Cardiac septum (tissue), 1 donor: ENCODE measurements at regions not wholly inside any gene's neighbourhood (a gene's known extent, or its start where the extent isn't known, plus 50 kb on each side); places are given as distances from the start of the nearest gene placed in this dataset.

Source experiments
- DNase-seq: peaks from one replicate; pipeline ENCODE4 v3.0.0-alpha.2; 2020; ENCODE audit warnings: low spot score
- intact Hi-C: fragments of 100-400 bp; cut with DNase I; formaldehyde crosslinking; loops from one replicate; pipeline ENCODE4 v1.14.0; 2022
- donor health status: DM: no; HTN: no; CAD: no.

DNA sequence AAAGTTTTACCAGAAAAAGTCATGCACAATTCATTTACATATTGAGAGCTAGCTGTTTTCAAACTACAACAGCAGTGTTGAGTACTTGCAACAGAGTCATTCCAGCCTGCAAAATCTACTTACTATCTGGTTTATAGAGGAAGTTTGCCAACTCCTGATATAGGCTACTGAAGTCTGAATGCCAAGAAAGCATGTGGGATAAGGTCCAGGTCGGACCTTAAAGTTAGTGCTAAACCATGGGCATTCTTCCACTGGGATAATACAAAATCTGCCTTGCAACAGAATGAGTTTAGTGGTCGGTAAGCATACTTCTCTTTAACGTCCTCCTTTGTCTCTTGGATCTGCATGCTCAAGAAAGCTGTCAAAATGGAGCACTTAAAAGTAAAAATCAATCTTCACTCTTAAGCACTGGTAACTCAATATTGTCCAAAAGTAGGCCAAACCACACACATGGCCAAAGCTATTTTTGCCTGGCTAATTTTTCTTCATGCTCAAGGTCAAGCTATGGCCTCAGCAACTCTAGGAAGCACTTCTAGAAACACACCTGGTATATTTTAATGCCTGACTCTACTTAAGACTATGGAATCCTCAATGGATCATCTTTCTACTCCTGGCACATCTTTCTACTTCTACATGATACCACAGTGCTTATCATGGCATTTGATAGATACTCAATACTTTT lies 364.9 kb upstream of the KITLG start:
- intact Hi-C loops: no loop called here
- DNase-seq: no peak

DNA sequence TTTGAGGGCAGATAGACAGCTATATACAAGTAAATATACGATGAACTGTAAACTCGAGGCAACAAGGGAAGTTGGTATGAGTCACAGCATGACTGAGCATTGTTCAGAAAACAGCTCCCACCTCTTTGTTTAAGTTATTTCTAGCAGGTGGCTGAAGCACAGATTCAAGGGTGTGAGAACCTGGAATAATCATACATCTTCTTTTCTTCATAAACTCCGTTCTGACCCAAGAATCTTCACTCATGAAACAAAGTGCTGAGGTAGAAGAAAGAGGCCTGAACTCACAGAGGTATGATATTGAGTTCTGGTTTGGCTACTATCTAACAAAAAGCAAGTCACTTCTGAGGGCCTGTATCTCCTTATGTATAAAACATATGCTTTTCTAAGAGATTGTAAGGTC lies 364.1 kb upstream of the KITLG start:
- no peak for DNase-seq
- intact Hi-C loops: no loop called here

DNA sequence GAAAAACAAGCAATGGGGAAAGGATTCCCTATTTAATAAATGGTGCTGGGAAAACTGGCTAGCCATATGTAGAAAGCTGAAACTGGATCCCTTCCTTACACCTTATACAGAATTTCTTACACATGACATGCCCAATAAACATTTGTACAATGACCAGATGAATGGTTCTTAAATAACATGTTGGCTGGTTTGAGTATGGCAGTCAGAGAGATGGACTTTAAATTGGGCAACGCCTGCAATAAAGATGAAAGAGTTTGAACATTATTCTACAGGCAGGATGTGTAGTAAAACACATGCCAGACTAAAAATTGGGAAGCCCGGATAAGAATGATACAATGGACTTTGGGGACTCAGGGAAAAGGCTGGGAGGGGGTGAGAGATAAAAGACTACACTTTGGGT lies 360.6 kb upstream of the KITLG start:
- no peak for DNase-seq
- intact Hi-C loops: no loop called here

DNA sequence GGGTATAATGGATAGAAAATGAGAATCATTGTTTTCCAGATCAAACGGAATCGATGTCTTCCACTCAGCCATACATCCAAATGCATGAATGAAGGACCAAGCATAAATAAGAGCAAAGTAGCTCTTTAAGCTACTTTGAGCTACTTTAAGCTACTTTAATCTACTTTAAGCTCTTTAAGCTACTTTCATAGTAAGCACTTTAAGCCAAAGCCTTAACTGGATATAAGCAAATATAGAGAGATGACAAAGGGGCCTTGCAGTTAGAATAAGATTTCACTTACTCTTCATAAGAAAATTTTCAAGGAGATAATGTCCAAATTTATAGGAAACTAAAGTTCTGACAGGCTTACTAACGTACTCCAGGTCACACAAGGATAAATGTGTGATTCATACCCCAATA lies 355.6 kb upstream of the KITLG start:
- intact Hi-C loops: no loop called here

DNA sequence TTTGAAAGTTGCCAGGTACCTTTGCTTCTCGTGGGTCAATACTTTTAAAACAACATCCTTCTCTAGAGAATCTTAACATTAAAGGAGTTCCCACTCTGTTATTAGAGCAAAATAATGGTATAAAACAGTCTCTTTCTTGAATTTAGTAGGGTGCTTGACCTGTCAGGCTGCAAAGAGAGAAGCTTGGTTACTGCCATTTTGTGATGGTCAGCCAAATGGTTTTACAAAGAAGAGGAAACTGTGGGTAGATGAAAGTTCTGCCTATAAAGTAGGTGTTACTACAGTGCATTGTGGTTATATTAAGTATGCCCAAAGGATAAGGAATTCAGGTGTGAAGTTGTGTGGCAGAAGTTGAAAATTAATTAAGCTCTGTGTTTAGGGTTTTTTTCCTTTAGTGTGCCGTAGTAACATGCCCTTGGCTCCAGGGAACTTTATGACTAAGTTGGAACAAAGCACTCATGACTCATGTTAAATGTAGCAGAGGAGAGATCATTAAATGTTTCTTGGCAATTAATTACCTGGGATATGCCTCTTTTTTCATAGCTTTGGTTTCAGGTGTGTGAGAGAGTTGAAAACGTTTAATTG lies 354.0 kb upstream of the KITLG start:
- intact Hi-C loops: no loop called here
- DNase-seq: no peak

More for the DNA sequence above, 355.6 kb upstream of the KITLG start:
- DNase-seq: no peak

DNA sequence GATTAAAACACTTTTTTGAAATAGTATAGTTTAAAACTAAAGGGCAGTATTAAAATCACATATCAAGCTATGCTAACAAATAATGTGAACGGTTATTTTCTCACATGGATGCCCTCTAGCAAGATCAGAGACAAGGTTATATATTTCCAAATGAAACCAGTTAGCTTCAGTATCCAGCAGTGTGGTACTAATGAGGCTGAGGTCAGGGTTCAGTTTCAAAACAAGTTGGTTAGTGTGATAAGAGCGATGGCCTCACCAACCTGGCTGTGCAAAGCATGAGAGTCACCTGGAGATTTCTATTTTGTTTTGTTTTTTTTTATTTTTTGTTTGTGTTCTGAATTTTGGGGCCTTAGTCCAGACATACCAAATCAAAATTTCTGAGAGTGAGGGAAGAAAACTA lies 352.2 kb upstream of the KITLG start:
- intact Hi-C loops: no loop called here
- no peak for DNase-seq

DNA sequence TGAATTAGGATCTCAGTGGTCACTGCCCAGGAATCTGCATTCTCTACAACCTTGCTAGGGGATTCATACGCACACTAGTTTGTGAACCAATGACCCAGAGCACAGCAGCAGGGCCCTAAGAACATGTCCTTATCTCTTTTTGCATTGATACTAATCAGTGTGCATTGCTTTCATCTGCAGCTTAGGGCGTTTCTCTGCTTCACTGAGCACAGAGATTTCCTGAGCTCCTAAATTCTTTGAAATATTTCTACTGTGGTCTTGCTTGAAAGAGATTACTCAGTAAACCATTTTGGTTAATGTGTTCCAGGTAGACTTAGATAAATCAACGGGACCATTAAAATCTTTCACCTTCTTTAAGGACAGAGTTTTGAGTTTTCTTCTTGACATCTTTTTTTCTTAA lies 351.3 kb upstream of the KITLG start:
- DNase-seq: no peak
- intact Hi-C loops: no loop called here

DNA sequence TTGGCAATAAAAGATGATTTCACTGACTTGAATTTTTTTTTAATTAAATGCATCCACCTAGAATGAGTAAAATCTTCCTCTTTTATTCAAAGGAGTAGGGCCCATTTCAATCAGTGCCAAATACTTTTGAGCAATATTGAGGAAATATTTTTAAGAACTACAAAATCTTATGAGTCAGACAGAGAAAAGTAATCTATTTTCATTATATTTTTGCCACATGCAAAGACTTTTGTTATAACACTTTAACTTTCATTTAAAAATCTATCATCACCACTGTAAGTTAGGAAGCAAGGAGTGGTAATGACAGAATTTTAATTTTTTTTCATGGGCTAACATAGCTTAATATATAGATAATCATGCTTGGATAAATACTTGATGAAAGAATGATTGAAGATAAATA lies 345.2 kb upstream of the KITLG start:
- DNase-seq: no peak
- intact Hi-C loops: no loop called here

DNA sequence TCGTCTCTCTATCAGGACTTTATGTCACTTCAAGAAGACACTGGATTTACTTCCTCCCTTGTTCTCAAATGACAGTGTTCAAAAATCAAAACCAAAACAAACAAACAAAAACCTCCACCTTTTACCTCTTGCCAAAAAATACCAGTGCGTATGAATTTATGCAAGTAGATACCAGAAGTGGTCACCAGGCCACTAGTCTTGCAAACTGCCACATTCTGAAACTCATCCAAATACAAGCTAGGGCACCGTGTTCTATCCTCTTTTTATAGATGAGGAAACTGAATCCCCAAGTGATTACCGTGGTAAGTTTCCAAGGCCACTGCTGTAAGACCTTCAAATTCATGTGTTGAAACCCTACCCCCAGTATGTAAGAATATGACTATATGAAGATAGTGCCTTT lies 343.9 kb upstream of the KITLG start:
- DNase-seq: no peak
- intact Hi-C loops: no loop called here

DNA sequence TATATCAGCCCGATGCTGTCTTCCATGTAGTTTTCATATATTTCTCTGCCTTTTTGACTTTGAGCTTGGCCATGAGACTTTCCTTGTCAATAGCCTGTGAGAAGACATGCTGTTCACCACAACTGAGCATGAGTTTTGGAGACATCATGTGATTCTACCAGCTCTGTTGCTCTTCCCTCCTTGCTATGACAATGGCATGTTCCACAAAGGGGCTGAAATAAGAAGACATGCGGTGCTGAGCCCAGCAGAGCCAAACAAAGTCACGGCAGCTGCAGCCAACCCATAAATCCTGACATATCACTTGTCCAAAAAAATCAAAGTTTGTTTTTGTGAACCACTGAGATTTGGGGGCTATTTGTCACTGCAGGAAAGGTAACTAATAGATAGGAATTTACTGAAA lies 343.4 kb upstream of the KITLG start:
- DNase-seq: no peak
- intact Hi-C loops: no loop called here

DNA sequence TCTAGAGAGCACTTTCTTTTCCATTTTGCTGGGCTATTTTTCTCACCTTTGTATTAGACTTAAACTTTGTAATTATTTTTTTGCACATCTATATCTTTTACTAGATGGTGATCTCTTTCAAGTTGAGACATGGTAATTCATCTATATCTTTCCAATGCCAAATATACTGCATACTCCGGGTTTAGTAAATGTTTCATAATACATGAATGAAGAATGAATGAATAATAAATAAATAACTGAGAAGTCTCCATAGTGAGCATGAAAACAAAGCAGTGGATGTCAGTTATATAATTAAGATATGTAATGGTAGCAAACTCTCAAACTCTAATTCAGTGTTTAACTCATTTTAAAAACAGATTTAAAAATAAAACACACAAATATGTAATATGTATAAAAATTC lies 342.5 kb upstream of the KITLG start:
- no peak for DNase-seq
- intact Hi-C loops: no loop called here

DNA sequence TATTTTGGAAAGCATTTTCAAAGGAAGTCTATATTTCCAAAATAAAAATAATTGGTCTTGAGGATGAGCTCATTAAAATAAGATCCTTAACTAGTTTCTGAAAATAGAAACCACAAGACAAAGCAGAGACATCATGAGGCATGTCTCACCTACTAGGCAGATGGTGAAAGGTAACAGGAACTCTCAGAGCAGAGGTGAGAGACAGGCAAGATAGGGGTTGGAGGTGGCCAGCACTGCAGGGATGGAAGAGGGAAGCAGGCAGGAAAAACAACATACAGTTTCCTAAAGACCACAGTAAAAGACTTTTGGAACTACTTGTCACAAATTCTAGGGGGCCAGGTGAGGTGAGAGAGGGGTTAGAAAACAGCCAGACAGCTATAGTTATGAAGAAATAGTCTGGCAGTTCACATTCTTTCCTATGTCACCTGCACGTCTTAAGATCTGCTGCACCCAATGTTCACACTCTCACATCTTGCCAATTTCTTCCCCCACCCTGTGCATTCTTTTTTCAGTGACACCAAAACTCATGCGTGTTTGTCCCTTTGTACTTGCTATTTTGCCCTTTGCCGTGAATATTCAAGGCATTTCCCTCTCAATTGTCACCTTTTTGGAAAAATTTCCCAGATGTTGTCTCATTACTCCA lies 341.7 kb upstream of the KITLG start:
- intact Hi-C loops: no loop called here
- DNase-seq: no peak

DNA sequence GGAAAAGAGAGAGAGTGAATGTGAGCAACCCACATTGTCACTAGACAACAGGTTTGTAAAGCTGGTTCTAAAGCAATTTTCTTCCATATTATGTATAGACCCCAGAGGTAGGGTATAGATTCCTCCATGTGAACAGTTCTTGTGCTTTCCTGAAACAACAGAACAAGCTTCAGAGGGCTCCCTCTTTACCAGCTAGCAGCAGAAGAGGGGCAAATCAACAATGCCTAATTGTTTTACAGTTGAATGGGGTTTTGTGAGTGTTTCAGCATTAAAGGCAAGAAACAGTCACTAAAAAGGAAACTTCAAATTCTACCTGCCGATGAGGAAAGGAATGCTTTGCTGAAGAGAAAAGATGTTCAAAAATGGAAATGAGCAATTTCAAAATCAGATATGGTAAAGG lies 341.2 kb upstream of the KITLG start:
- DNase-seq: no peak
- intact Hi-C loops: no loop called here

DNA sequence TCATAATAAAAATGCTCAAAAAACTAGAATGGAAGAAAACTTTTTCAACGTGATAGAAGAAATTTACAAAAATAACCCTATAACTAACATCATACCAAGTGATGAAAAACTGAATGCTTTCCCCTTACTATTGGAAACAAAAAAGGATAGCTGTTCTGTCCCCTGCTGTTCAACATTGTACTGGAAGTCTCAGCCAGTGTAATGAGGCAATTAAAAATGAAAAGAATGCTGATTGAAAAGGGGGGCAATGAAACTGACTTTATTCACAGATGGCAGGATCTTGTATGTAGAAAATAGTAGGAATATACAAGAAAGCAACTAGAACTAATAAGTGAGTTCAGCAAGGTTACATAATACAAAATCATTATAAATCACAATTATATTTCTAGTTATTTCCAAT lies 337.9 kb upstream of the KITLG start:
- no peak for DNase-seq
- intact Hi-C loops: no loop called here

DNA sequence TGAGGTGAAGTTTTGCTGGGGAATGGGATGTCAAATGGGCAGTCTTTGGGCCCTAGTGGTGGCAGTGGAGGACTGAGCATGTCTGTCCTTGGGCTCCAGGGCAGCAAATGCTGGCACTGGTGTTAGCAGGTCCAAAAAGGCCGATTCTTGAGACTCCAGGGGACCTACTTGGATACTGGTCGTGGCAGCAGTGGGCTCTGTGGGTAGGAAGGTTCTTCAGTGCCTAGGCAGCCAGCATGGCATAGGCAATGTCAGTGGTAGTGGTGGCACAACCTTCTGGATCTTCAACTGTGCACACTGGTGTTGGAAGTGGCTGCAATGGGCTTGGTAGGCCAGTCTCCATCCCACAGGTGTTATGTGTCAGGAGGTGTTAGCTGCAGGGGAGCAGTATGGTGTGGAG lies 334.7 kb upstream of the KITLG start:
- intact Hi-C loops: no loop called here
- DNase-seq: no peak

DNA sequence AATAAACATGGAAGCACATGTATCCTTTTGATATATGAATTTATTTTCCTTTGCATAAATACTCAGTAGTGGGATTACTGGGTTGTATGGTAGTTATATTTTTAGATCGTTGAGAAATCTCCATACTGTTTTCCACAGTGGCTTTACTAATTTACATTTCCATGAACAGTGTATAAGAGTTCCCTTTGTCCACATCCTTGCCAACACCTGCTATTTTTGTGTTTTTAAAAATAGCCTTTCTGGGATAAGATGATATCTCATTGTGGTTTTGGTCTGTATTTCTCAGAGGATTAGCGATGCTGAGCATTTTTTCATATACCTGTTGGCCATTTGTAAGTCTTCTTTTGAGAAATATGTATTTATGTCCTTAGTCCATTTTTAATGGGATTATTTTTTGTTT lies 329.2 kb upstream of the KITLG start:
- intact Hi-C loops: no loop called here
- DNase-seq: no peak

DNA sequence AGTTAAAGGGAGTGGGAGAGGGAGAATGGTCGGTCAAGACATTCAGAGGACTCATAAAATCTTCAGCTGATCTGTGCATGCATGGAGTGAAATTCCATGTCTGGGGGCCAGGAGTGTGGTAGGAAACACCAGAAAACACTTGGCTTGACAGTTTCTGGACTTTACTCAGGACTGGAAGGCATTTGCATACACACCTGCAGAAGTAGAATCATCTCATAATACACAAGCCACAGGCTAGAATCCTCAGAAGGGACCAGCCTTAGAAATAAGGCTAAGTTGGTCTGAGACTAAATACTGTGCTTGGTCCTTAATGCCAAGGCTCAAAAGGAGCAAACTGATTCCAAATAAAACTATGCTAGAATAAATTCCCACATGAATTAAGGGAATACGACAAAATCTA lies 328.1 kb upstream of the KITLG start:
- intact Hi-C loops: no loop called here
- DNase-seq: no peak

DNA sequence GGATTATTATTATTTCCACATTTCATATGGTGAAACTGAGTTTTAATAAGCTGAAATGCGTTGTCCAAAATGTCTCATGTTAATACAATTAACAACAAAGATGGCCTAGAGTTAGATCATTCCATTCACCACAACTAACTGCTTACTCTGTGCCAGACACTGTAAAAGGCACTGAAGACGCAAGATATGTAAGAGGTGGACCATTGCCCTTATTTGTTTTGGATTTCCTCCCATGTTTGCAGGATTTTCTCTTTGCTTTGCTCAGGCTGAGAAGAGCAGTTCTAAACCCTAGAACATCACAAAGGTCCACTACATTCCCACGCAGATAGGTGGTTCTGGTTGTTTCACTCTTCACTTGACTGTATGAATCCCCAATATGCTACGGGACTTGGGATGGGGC lies 324.4 kb upstream of the KITLG start:
- no peak for DNase-seq
- intact Hi-C loops: no loop called here

DNA sequence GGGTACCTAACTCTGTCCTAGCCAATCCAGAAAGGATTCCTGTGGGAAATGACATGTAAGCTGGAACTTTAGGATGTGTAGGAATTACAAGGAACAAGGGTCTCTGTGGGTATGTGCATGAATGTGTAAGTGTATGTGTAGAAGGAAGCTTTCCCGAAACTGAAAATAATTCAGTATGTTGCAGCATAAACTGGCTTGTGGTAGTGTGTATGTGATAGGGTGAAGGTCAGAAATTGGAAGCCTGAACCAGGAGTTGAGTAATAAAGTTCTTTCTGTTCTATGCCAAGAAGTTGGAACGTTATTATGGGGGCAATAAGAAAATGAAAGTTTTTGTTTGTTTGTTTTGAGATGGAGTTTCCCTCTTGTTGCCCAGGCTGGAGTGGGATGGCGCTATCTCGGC lies 323.1 kb upstream of the KITLG start:
- no peak for DNase-seq
- intact Hi-C loops: no loop called here

DNA sequence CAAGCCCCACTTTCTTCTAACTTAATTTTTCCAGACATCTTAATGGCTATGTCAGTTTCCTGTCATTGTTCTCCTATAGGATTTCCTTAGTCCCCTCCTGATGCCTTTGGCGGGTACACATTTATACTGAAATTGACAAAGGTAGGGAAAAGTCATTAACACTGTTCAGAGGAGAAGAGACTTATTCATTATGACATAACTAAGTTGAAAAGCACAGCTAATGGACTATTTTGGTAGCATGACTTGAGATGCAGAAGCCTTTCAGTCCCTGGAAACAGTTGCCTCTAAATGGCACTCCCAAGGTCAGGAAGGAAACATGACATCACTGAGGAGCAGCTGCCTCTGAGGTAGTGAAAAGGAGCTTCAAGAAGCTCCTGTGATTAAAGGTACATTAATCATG lies 317.5 kb upstream of the KITLG start:
- no peak for DNase-seq
- intact Hi-C loops: loop anchor here (1.0 kb wide), 1 partner anchor 49 kb away; no protein-coding TSS in a partner anchor

DNA sequence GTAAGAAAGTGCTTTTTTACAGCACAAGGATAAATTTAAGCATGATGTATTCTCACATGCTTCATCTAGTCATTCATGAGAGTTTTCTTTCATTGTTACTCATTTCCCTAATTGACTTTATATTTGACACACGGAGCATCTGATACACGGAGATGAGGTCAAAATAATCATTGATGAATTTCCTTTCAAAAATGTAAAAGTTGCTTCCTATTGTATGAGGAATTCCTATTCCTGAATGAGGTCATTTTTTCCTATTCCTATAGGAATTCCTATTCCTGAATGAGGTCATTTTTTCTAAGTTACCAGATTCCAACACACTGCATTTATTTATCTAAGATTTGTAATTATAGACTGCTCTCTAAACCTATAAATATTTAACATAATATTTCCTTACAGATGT lies 316.7 kb upstream of the KITLG start:
- intact Hi-C loops: loop anchor here (1.0 kb wide), 1 partner anchor 49 kb away; no protein-coding TSS in a partner anchor
- no peak for DNase-seq
